Type B pancreatic cell (in vitro differentiated cells): ENCODE measurements at regions not wholly inside any gene's neighbourhood (a gene's known extent, or its start where the extent isn't known, plus 50 kb on each side); places are given as distances from the start of the nearest gene placed in this dataset.

Source experiments
- DNase-seq: peaks from one replicate; pipeline ENCODE4 v3.0.0; 2021; ENCODE audit warnings: mixed read lengths; ENCODE audit not compliant: unreplicated experiment; ENCODE audit errors: extremely low spot score
- H3K27ac Mint-ChIP-seq: 2 replicates; pipeline ENCODE4 v1.8.0; 2021; ENCODE audit warnings: mild to moderate bottlenecking, mixed read lengths
- H3K27me3 Mint-ChIP-seq: 2 replicates; pipeline ENCODE4 v1.8.0; 2021; ENCODE audit warnings: mixed read lengths
- H3K36me3 Mint-ChIP-seq: 2 replicates; pipeline ENCODE4 v1.8.0; 2021; ENCODE audit warnings: mixed read lengths
- H3K4me1 Mint-ChIP-seq: one replicate; pipeline ENCODE4 v1.8.0; 2021; ENCODE audit warnings: mixed read lengths; ENCODE audit not compliant: unreplicated experiment
- H3K4me3 Mint-ChIP-seq: 2 replicates; pipeline ENCODE4 v1.8.0; 2021; ENCODE audit warnings: mild to moderate bottlenecking, mixed read lengths
- H3K9me3 Mint-ChIP-seq: 2 replicates; pipeline ENCODE4 v1.8.0; 2021; ENCODE audit warnings: mixed read lengths
- TF ChIP-seq, protein P1 (sequence below): fragments of 200-600 bp; sonication (generic); conservative IDR thresholded peaks from 2 replicates; pipeline ENCODE4 v1.5.0; 2021; ENCODE audit warnings: antibody characterized with exemption, mild to moderate bottlenecking

DNA sequence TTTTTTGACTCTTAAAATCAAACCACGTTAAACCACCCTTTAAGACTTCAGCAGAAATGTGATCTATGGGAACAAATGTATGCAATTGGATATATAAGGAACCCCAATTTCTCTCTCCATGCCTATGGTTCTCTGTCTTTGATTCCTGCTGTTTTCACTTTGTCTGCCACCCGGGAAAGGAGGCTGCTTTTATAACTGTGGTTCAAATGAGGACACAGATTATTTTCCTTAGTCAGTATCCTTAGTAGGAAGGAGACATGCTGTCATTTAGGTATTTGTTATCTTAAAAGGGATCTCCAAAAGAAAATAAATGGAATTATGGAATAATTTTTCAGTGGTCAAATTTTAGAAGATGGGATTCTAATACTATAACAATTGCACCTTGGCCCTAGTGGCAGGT is 176.1 kb upstream of the NREP start:
- Mint-ChIP-seq H3K27me3 (peaks cover 3% of the 10 kb centered on the region), H3K4me3 (no peak overlapping the region), H3K36me3 (no peaks in the 10 kb centered on the region), H3K27ac (no peak overlapping the region), H3K9me3 (no peaks in the 10 kb centered on the region), H3K4me1 (peaks cover 16% of the 10 kb centered on the region)
- DNase-seq, result no peak
- TF ChIP-seq, protein P1, sequence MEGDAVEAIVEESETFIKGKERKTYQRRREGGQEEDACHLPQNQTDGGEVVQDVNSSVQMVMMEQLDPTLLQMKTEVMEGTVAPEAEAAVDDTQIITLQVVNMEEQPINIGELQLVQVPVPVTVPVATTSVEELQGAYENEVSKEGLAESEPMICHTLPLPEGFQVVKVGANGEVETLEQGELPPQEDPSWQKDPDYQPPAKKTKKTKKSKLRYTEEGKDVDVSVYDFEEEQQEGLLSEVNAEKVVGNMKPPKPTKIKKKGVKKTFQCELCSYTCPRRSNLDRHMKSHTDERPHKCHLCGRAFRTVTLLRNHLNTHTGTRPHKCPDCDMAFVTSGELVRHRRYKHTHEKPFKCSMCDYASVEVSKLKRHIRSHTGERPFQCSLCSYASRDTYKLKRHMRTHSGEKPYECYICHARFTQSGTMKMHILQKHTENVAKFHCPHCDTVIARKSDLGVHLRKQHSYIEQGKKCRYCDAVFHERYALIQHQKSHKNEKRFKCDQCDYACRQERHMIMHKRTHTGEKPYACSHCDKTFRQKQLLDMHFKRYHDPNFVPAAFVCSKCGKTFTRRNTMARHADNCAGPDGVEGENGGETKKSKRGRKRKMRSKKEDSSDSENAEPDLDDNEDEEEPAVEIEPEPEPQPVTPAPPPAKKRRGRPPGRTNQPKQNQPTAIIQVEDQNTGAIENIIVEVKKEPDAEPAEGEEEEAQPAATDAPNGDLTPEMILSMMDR, result no peak

DNA sequence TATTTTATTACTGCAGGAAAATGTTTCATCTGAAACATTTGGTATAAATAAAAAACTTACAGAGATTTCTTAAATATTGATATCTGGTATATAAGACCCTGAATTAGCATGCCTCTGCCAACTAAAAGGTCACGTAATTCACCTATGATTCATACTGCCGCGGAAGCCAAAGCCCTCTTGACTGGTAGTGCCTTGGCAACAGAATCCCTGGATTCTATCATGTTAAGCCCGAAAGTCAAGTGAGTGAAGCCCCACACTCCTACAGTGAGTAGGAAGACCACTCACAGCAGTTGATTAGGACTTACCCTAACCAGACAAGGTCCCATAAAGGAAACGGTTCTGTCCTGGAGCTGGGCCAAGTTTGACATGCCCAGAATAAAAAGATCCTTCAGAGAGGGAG is 175.6 kb upstream of the NREP start:
- Mint-ChIP-seq H3K36me3 (no peaks in the 10 kb centered on the region), H3K27me3 (peaks cover 3% of the 10 kb centered on the region), H3K27ac (no peak overlapping the region), H3K4me3 (no peak overlapping the region), H3K9me3 (no peaks in the 10 kb centered on the region), H3K4me1 (peaks cover 16% of the 10 kb centered on the region)
- DNase-seq, result no peak
- TF ChIP-seq, protein P1, result no peak

DNA sequence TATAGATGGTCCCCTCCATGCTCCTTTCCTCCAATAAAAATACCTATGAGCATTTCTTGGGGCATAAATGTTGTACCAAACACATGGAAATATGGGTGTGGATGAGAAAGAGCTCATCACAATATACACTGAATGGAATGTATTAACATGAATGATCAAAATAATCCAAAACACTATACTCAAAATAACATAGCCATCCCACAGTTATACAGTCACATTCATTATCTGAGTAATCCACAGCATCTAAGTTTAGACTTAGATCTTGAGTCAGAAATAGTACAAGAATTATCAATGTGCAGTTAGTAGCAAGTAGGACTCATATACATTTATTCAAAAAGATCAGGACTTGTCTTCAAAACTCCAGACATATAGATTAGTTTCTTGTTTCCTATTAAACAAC is 175.2 kb upstream of the NREP start:
- TF ChIP-seq, protein P1, result no peak

DNA sequence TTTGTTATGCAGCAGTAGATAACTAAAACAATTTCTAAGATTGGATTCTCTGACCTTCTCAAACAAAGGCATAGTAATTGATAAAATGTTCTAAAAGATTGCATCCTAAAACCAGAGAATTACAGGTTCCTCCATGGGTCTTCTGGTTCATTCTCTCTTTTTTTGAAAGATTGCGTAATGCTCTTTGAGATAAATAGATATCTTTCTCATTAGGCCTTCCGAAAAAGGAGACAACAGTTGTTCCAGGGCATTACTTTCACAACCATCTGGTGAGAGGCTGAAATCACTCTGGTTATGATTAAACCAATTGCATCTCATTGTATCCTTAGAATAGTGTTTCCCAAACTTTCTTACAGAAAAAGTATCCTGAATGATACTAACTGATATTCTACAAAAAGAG is 174.7 kb upstream of the NREP start:
- H3K27ac Mint-ChIP-seq, result no peak overlapping the region
- peaks cover 2% of the 10 kb centered on the region for H3K27me3 Mint-ChIP-seq
- DNase-seq, result no peak
- H3K4me1 Mint-ChIP-seq, result peaks cover 16% of the 10 kb centered on the region
- H3K36me3 Mint-ChIP-seq, result no peaks in the 10 kb centered on the region
- H3K4me3 Mint-ChIP-seq, result no peak overlapping the region
- TF ChIP-seq, protein P1, result no peak
- no peaks in the 10 kb centered on the region for H3K9me3 Mint-ChIP-seq

More for the DNA sequence above, 175.2 kb upstream of the NREP start:
- no peaks in the 10 kb centered on the region for H3K36me3 Mint-ChIP-seq
- H3K9me3 Mint-ChIP-seq, result no peaks in the 10 kb centered on the region
- no peak overlapping the region for H3K4me3 Mint-ChIP-seq
- peaks cover 16% of the 10 kb centered on the region for H3K4me1 Mint-ChIP-seq
- DNase-seq, result no peak
- no peak overlapping the region for H3K27ac Mint-ChIP-seq
- peaks cover 3% of the 10 kb centered on the region for H3K27me3 Mint-ChIP-seq

DNA sequence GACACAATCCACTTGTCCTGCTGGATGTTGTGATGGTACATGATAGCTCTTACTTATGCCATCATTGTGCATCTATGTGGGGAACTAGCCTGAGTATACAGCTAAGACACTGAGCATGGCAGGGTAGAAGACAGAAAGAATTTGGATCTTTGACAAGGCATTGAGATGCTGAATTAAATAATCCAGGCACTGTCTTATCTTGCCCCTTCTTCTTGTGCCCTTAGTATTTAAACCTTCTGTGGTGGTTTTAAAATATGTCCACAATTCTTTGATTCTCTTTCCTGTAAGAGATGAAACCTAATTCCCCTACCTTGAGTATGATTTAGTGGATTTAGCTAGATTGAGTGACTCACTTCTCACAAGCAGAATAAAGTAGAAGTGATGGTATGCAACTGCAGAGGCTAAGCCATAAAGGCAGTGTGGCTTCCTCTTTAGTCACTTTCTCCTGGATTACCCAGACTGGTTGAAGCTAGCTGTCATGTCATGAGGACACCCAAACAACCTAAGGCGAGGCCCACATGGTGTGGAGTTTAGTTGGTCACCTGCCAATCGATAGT is 174.0 kb upstream of the NREP start:
- H3K4me3 Mint-ChIP-seq, result no peak overlapping the region
- peaks cover 16% of the 10 kb centered on the region for H3K4me1 Mint-ChIP-seq
- TF ChIP-seq, protein P1, result no peak
- no peaks in the 10 kb centered on the region for H3K27me3 Mint-ChIP-seq
- no peak for DNase-seq
- H3K36me3 Mint-ChIP-seq, result no peaks in the 10 kb centered on the region
- no peak overlapping the region for H3K27ac Mint-ChIP-seq
- no peaks in the 10 kb centered on the region for H3K9me3 Mint-ChIP-seq

DNA sequence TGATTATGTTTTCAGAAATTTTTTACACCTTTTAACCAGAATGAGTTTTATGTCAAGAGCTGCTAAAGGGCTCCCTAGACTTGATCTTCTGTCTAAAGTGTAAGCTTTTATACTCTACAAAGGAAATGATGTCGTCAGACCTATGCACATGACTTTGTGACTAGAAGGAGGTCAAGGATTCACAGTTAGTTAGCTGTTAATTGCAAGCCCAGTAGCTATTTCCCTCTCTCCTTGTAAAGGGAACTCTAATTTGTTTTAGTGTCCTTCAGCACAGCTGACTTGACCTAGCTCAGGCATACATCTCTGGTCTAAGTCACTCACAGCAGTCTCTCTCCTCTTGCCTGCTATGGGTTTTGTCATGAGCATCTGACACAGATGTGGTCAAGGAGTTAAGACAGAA is 173.5 kb upstream of the NREP start:
- Mint-ChIP-seq H3K4me3 (no peak overlapping the region), H3K27ac (no peak overlapping the region), H3K9me3 (no peaks in the 10 kb centered on the region), H3K27me3 (no peaks in the 10 kb centered on the region), H3K4me1 (peaks cover 16% of the 10 kb centered on the region), H3K36me3 (no peaks in the 10 kb centered on the region)
- TF ChIP-seq, protein P1, result no peak
- no peak for DNase-seq
